MCF 10A (cell line): ENCODE measurements at regions not wholly inside any gene's neighbourhood (a gene's known extent, or its start where the extent isn't known, plus 50 kb on each side); places are given as distances from the start of the nearest gene placed in this dataset.

Experiments used
- BruUV-seq: library from RNA; stranded (reverse); fragments of 400-500 nt; replicated peaks from 2 replicates; lab custom pipeline; 2021; lab: Mats Ljungman, UMichigan
- CTCF ChIA-PET: fragments of 300-600 bp; sonication (Branson Sonifier 250); formaldehyde crosslinking; extraction: SDS; loops from one replicate; lab custom pipeline; 2021; ENCODE audit warnings: antibody characterized with exemption, inconsistent platforms; lab: Yijun Ruan, JAX
- POLR2A ChIA-PET: fragments of 300-600, 350-650 bp; sonication (Branson Sonifier 250); formaldehyde crosslinking; extraction: SDS; loops from one replicate; lab custom pipeline; 2020; ENCODE audit warnings: antibody characterized with exemption, inconsistent platforms; lab: Yijun Ruan, JAX
- DNase-seq: peaks from one replicate; pipeline ENCODE4 v3.0.0-alpha.2; 2018; ENCODE audit not compliant: unreplicated experiment
- H3K27ac Mint-ChIP-seq: one replicate; pipeline ENCODE4 v1.8.0; 2022; ENCODE audit warnings: mild to moderate bottlenecking, low read depth, mixed read lengths; ENCODE audit not compliant: unreplicated experiment
- H3K27me3 Mint-ChIP-seq: one replicate; pipeline ENCODE4 v1.8.0; 2022; ENCODE audit warnings: mixed read lengths; ENCODE audit not compliant: insufficient read depth, unreplicated experiment
- H3K36me3 Mint-ChIP-seq: one replicate; pipeline ENCODE4 v1.8.0; 2022; ENCODE audit warnings: mild to moderate bottlenecking, moderate library complexity, mixed read lengths; ENCODE audit not compliant: insufficient read depth, unreplicated experiment
- H3K4me1 Mint-ChIP-seq: one replicate; pipeline ENCODE4 v1.8.0; 2022; ENCODE audit warnings: mixed read lengths; ENCODE audit not compliant: insufficient read depth, unreplicated experiment
- H3K4me3 Mint-ChIP-seq: one replicate; pipeline ENCODE4 v1.8.0; 2022; ENCODE audit warnings: mild to moderate bottlenecking, moderate library complexity, mixed read lengths; ENCODE audit not compliant: unreplicated experiment
- H3K9me3 Mint-ChIP-seq: one replicate; pipeline ENCODE4 v1.8.0; 2022; ENCODE audit warnings: mixed read lengths; ENCODE audit not compliant: unreplicated experiment
- CTCF ChIP-seq: fragments of 200-600 bp; IDR thresholded peaks from one replicate; pipeline ENCODE4 v1.8.0; 2022; ENCODE audit warnings: antibody characterized with exemption, mild to moderate bottlenecking; ENCODE audit not compliant: unreplicated experiment
- intact Hi-C: fragments of 100-400 bp; cut with micrococcal nuclease; formaldehyde crosslinking; loops from 2 replicates; pipeline ENCODE4 v1.14.1; 2022

GRCh38 chr2:129464631-129465030 is 514.8 kb upstream of the RAB6C start:
- CTCF ChIA-PET, result no interaction called here
- no peaks in the 10 kb centered on the region for H3K36me3 Mint-ChIP-seq
- DNase-seq, result no peak
- no peak for TF ChIP-seq CTCF
- peaks cover 23% of the 10 kb centered on the region for H3K9me3 Mint-ChIP-seq
- no peaks in the 10 kb centered on the region for H3K27me3 Mint-ChIP-seq
- no peaks in the 10 kb centered on the region for H3K4me1 Mint-ChIP-seq
- H3K27ac Mint-ChIP-seq, result no peak overlapping the region
- no peak overlapping the region for H3K4me3 Mint-ChIP-seq
- POLR2A ChIA-PET, result no interaction called here
- intact Hi-C loops, result no loop called here
- BruUV-seq, result no TSS peak

GRCh38 chr2:129465045-129465444 is 514.4 kb upstream of the RAB6C start:
- Mint-ChIP-seq H3K36me3 (no peaks in the 10 kb centered on the region), H3K27ac (no peak overlapping the region), H3K27me3 (no peaks in the 10 kb centered on the region), H3K4me1 (no peaks in the 10 kb centered on the region), H3K4me3 (no peak overlapping the region), H3K9me3 (peaks cover 23% of the 10 kb centered on the region)
- DNase-seq, result no peak
- BruUV-seq, result no TSS peak
- ChIA-PET POLR2A (no interaction called here), CTCF (no interaction called here)
- intact Hi-C loops, result no loop called here
- no peak for TF ChIP-seq CTCF

GRCh38 chr2:129466389-129466788 is 513.1 kb upstream of the RAB6C start:
- TF ChIP-seq CTCF, result no peak
- ChIA-PET CTCF (no interaction called here), POLR2A (no interaction called here)
- no TSS peak for BruUV-seq
- Mint-ChIP-seq H3K27me3 (no peaks in the 10 kb centered on the region), H3K9me3 (peaks cover 23% of the 10 kb centered on the region), H3K4me3 (no peak overlapping the region), H3K27ac (no peak overlapping the region), H3K4me1 (no peaks in the 10 kb centered on the region), H3K36me3 (no peaks in the 10 kb centered on the region)
- no peak for DNase-seq
- intact Hi-C loops, result no loop called here

- DNase-seq, result no peak
- CTCF ChIA-PET, result no interaction called here
- Mint-ChIP-seq H3K27ac (no peak overlapping the region), H3K4me1 (no peaks in the 10 kb centered on the region), H3K4me3 (no peak overlapping the region), H3K27me3 (no peaks in the 10 kb centered on the region), H3K9me3 (peaks cover 23% of the 10 kb centered on the region), H3K36me3 (no peaks in the 10 kb centered on the region)
- intact Hi-C loops, result no loop called here
- POLR2A ChIA-PET, result no interaction called here
- no peak for TF ChIP-seq CTCF
- BruUV-seq, result no TSS peak
Observed at GRCh38 chr2:129467012-129467779, 512.3 kb upstream of the RAB6C start.
